Kidney glomerular epithelial cell (primary cell): ENCODE measurements at regions not wholly inside any gene's neighbourhood (a gene's known extent, or its start where the extent isn't known, plus 50 kb on each side); places are given as distances from the start of the nearest gene placed in this dataset.

ENCODE experiments used
- DNase-seq: peaks from one replicate; lab custom pipeline; 2025; lab: John Stamatoyannopoulos, UW

- DNase-seq: no peak
Measured at GRCh38 chr4:14562901-14563300, 439.4 kb upstream of the CPEB2 start.

DNA sequence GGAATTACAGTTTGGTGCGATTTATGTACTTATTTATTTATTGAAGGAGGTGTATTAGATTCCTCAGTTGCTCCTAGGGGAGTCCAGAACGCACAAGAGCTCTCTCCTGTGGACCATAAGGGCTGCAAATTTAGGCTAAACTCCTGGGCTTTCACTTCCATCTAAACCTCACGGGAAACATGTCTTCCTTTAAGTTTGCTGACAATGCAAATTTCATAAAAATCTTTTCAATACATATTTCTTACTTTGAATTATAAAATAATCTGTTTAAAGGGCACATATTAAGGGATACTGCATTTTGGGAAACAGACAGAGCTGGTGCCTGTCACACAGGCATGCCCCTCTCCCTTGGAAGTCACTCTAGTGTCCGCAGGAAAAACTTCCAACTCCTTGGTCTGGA is 438.0 kb upstream of the CPEB2 start:
- no peak for DNase-seq

DNA sequence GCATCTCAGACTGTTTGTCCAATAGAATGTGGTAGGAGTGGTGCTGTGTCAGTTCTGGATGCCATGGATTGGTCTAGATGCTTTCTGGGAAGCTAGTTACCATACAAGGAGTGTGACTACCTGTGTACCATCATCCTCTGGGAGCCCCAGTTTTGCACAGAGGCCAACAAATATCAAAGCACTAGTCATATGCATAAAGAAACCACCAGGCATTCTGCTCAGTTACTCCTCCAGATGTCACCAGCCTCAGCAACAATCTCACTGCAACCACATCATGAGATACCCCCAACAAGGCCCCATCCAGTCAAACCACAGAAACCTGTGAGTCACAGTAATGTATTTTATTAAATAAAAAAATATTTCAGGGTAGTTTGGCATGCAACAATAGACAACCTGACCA is 435.8 kb upstream of the CPEB2 start:
- peak; percentile 24 for DNase-seq

- no peak for DNase-seq
Measured at GRCh38 chr4:14568351-14568750, 433.9 kb upstream of the CPEB2 start.

DNA sequence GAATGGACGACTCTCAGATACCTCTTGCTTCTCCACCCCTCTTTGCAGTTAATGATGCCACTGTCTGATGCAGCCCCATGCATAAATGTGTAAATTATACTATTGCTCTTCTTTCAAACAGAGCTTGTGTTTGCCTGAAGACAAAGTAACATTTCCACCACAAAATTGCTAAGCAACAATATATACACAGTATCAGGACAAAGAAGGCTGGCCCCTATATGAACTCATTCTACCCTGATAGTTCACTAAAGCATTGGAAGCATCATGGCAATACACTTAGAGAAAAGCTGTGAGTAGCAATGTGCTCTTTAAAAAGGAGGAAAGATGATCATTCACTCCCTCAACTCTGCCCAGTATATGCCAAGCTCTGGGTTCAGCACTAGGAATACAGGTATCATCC is 427.0 kb upstream of the CPEB2 start:
- DNase-seq: no peak

DNA sequence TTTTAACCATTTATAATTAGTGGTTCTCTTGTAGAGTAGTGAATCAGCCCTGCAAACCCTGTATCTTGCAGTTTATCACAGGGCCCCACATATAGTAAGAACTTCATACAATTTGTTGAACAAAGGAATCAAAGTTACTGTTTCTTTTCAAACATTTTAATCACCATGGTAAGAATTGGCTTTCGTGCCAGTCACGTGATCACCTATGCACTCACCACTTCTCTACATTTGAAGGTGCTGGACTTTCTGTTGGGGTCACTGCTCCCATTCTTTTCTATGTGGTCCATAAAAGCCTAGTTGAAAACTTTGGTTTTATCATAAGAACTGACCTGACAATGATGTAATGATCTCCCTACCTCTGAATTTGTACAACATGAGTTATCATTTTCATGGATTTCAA is 426.4 kb upstream of the CPEB2 start:
- no peak for DNase-seq

- no peak for DNase-seq
Measured at GRCh38 chr4:14580061-14580460, 422.2 kb upstream of the CPEB2 start.

- no peak for DNase-seq
Measured at GRCh38 chr4:14581741-14582140, 420.5 kb upstream of the CPEB2 start.

DNA sequence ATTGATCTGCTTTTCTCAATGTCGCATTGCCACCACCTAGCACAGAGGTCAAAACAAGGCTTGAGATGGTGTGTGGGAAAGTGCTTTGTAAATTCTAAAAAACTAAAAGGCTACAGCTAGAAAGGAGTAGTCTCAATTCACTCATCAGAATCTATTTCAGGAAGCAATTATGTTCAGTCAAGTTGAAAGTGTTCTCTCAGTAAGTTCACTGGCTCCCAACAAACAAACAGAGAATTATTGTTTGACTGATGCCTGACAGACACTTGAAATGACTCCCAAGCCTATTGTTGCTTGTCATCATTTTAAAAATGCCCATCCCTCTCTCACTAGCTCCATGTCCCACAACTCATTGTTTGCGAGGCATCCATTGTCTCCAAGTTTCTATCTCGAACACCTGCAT is 419.6 kb upstream of the CPEB2 start:
- no peak for DNase-seq

GRCh38 chr4:14583331-14583730 is 418.9 kb upstream of the CPEB2 start:
- DNase-seq: no peak

DNA sequence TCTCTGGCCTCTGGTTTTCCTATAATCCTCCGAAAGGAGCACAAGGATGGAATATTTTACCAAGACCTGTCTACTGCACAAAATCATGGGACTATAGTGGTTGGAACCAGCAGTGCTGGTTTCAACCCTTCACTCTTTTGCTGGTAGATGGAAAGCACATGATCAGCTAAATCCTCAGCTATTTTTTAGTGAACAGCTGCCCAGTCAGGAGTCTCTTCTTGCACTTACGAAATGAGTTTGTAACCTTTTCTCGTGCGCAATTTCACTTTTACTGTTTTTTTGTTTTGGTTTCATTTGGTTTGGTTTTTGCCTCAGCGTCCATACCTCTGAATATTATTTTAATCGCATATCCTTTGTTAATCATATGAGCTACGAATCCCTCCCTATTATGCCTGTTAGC is 418.5 kb upstream of the CPEB2 start:
- DNase-seq: no peak

- DNase-seq: no peak
Measured at GRCh38 chr4:14592950-14593349, 409.3 kb upstream of the CPEB2 start.

GRCh38 chr4:14596028-14596427 is 406.3 kb upstream of the CPEB2 start:
- DNase-seq: no peak

DNA sequence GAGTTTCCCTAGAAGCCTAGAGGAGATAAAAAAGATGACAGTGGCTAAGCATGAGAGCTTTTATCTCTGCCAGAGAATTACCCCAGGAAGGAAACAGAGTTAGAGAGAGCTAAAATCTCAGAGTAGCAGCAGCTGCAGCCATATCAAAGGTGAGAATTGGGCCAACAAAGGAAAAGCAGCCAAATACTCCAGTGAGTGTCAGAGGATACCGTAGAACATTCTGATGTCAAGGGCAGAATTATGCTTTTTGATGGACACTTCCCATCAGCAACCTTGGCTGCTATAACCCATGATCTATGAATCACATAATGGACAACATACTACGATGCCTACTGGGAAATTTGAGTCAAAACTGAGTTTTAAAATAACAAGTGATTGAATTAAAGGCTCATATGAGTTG is 405.8 kb upstream of the CPEB2 start:
- DNase-seq: no peak

- peak; percentile 1 for DNase-seq
Measured at GRCh38 chr4:14596904-14597303, 405.4 kb upstream of the CPEB2 start.

DNA sequence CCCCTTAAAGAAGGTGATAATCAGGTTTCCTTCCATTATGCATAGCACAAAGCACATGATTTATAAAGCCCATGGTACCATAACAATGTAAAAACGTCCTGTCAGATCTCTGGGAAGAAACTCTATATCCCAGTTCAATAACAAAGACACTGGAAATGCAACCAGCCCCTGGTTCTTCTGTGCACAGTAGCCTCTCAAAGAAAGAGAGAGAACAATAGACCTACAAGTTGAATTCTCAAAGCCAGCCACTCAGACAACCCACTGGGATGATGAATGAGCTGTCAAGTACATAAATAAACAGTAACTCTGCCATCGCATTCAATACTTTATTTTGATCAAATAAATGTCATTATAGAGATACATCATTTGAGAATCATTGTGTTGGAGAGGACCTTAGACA is 400.1 kb upstream of the CPEB2 start:
- no peak for DNase-seq

DNA sequence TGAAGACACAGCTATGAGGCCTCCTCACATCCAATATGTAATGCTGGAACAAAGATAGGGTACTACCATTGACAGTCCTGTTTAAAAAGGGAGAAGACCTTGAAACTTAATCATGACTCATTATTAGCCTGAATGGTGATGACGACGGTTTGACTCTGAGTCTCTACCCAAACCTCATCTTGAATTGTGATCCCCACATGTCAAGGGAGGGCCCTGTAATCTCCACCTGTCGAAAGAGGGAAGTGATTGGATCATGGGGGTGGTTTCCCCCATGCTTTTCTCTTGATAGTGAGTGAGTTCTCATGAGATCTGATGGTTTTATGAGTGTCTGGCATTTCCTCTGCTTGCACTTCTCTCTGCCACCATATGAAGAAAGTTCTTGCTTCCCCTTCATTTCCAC is 395.3 kb upstream of the CPEB2 start:
- DNase-seq: no peak

- DNase-seq: no peak
Measured at GRCh38 chr4:14607578-14607977, 394.7 kb upstream of the CPEB2 start.

DNA sequence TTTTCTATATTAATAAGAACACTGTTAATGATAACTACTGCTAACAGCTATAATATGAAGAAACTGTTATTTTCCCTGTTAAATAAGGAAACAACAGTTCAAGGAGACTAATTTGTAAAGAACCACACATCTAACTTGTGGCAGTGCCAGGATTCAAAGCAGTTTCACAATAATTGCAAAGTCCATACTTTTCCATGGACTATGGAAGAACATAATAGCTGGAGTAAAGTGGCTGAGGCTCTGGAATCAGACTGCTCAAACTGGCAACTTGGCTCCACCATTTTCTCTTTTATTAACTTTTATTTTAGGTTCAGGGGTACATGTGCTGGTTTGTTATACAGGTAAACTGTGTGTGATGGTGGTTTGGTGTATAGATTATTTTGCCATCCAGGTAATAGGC is 393.7 kb upstream of the CPEB2 start:
- DNase-seq: no peak

DNA sequence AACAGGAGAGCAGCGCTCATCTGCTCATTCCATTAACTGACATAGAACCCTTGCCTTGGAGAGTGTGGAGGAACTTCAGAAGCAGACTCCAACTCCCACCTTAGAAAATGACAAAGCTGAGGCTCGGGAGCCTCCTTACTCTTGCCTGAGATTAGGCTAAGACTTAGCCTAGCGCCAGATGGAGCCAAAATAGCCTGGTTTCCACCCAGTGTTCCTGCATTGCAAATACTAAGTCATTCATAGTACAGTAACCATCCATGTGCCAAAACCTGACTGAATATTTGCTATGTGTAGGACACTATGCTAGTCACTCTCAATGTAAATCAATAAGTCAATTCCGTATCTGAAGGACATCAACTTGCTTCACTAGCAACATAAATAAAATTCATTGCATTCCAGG is 387.4 kb upstream of the CPEB2 start:
- DNase-seq: no peak

GRCh38 chr4:14615671-14616070 is 386.6 kb upstream of the CPEB2 start:
- no peak for DNase-seq

DNA sequence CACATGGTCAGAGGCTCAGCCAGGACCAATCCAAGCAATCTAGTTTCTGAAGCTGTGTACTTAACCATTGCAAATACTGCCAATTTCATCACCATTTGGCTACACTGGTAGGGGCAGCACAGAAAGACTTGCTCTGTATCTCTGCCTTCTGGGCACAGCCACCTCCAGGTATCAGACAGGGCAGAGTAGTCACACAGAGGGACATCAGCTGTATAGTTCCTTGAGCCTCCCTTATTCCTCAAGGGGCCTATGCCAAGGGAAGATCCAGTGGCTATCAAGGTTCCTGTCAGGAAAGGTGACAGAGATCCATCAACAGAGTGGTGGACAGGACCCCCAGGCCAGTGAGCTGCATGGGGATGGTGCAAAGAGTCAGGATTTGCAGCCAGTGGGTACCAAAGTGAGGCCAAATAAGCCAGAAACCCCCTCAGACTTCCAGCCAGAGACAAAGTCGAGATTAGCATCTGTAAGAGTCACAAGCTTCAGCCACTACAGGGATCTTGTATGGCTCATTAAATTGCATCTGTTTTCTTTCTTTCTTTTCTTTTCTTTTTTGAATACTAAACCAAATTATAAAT is 381.6 kb upstream of the CPEB2 start:
- no peak for DNase-seq

DNA sequence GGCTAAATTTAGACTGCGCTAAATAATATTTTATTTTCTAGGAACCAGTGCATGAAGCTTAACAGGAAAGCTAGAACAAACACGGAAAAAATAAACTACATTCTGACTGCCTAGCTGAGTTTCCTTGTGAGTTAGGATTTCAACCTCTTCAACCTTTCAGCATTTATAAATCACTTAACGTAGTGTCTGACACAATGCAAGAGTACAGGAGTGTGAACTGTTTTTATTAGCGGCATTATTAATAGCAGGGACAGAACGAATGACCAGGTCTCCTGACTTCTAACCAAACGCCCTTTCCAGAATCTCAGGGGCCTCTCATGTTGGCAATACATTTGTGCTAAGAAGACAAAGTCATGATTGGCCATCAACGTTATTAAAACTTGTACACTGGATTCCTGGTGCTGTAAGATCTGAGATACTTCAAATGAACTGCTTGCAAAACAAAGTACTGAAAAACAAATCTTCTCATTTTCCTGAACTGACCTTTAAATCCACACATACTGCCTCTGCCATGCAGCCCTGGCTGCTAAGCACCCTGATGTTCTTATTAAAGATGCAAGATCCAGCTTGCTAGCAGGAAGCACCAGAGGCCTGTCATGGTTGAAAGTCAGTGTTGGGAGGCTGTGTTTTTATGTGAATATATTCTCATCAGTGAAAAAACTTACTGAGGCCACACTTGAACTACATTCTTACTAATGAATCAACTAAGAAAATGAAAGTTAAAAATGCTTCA is 380.4 kb upstream of the CPEB2 start:
- no peak for DNase-seq

- no peak for DNase-seq
Measured at GRCh38 chr4:14627038-14627437, 375.2 kb upstream of the CPEB2 start.
